GM13976 (cell line): ENCODE measurements at regions not wholly inside any gene's neighbourhood (a gene's known extent, or its start where the extent isn't known, plus 50 kb on each side); places are given as distances from the start of the nearest gene placed in this dataset.

Source experiments
- DNase-seq: peaks from one replicate; pipeline ENCODE4 v3.0.0; 2012; ENCODE audit warnings: low spot score
- CTCF ChIP-seq: IDR thresholded peaks from 2 replicates; pipeline ENCODE4 v1.5.1; 2012; ENCODE audit warnings: borderline replicate concordance, mild to moderate bottlenecking; ENCODE audit not compliant: insufficient read depth; ENCODE audit errors: extremely low read depth, missing control alignments, control extremely low read depth
- in situ Hi-C: fragments of 300-500 bp; cut with MboI; formaldehyde crosslinking; loops from one replicate; pipeline ENCODE4 v1.12.0; 2022; ENCODE audit warnings: low sequenced_read_pairs, mixed read lengths, inconsistent platforms; ENCODE audit not compliant: unreplicated experiment

- no peak for TF ChIP-seq CTCF
- in situ Hi-C loops = no loop called here
These were observed 134.7 kb upstream of the CIBAR2 start for GRCh38 chr16:85246973-85247372.

GRCh38 chr16:85248342-85248741, 136.1 kb upstream of the CIBAR2 start:
- TF ChIP-seq CTCF = no peak
- DNase-seq = no peak
- in situ Hi-C loops = no loop called here

More at GRCh38 chr16:85246973-85247372, 134.7 kb upstream of the CIBAR2 start:
- DNase-seq = no peak

- in situ Hi-C loops = no loop called here
- no peak for TF ChIP-seq CTCF
These were observed 136.6 kb upstream of the CIBAR2 start for GRCh38 chr16:85248857-85249256.

GRCh38 chr16:85249418-85250146, 137.3 kb upstream of the CIBAR2 start:
- in situ Hi-C loops = no loop called here
- DNase-seq = no peak
- no peak for TF ChIP-seq CTCF

More at GRCh38 chr16:85248857-85249256, 136.6 kb upstream of the CIBAR2 start:
- DNase-seq = no peak

- no peak for DNase-seq
- TF ChIP-seq CTCF = no peak
- in situ Hi-C loops = no loop called here
These were observed 137.8 kb upstream of the CIBAR2 start for GRCh38 chr16:85250147-85250463.

DNA sequence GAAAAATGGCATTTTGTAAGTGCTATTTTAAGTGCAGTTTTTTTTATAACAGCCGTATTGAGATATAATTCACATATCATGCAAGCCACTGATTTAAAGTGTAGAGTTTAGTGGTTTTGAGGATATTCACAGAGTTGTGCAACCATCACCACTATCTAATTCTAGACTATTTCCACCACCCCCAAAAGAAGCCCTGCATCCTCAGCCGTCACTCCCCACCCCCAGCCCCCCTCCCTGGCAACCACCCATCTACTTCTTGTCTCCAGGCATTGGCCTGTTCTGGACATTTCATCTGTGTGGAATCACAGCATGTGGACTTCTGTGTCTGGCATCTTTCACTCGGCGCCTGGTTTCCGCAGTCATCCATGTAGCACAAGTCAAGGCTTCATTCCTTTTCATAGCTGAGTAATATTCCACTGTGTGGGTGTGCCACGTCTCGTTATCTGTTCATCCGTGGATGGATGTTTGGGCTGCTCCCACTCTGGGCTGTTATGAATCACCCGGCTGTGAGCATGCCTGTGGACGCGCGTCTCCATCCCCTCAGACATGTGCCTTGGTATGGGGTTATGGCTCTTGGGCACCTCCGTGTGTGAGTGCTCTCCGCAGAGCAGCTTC, 138.4 kb upstream of the CIBAR2 start:
- no peak for DNase-seq
- in situ Hi-C loops = no loop called here
- no peak for TF ChIP-seq CTCF
